AG09309 (cell line): ENCODE measurements at regions not wholly inside any gene's neighbourhood (a gene's known extent, or its start where the extent isn't known, plus 50 kb on each side); places are given as distances from the start of the nearest gene placed in this dataset.
A peak's percentile ranks its signal among the peaks of the same experiment; 100 is the strongest.

ENCODE experiments used
- DNase-seq: peaks from one replicate; pipeline ENCODE4 v3.0.0-alpha.2; 2010; ENCODE audit warnings: low read depth
- H3K4me3 ChIP-seq: 2 replicates; pipeline ENCODE4 v1.5.1; 2011; ENCODE audit warnings: mild to moderate bottlenecking, low read depth, low read length, moderate library complexity; ENCODE audit not compliant: control insufficient read depth
- TF ChIP-seq, protein P1 (sequence below): IDR thresholded peaks from 2 replicates; pipeline ENCODE4 v1.5.1; 2011; ENCODE audit warnings: mild to moderate bottlenecking, low read depth, low read length, inconsistent platforms; ENCODE audit not compliant: insufficient read depth, control insufficient read depth; ENCODE audit errors: missing control alignments

DNA sequence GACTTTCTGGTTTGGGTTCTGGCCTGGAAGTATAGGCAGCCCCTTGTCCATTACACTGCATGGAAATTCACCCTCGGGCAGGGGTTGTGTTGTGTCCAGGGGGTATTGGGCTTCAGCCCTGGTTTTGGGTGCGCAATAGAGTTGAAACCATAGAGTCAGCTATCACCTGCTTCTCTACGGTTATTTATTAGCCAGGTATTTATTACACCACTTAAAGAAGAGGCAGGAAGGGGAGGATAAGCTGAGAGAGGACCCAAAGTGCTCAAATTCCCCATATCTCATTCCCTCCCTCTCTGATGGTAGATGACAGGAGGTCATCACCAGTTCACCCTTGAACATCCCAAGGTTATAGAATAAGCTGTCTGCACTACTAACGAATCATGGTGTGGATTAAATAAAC lies 133.4 kb downstream of the HRH4 start:
- TF ChIP-seq, protein P1, sequence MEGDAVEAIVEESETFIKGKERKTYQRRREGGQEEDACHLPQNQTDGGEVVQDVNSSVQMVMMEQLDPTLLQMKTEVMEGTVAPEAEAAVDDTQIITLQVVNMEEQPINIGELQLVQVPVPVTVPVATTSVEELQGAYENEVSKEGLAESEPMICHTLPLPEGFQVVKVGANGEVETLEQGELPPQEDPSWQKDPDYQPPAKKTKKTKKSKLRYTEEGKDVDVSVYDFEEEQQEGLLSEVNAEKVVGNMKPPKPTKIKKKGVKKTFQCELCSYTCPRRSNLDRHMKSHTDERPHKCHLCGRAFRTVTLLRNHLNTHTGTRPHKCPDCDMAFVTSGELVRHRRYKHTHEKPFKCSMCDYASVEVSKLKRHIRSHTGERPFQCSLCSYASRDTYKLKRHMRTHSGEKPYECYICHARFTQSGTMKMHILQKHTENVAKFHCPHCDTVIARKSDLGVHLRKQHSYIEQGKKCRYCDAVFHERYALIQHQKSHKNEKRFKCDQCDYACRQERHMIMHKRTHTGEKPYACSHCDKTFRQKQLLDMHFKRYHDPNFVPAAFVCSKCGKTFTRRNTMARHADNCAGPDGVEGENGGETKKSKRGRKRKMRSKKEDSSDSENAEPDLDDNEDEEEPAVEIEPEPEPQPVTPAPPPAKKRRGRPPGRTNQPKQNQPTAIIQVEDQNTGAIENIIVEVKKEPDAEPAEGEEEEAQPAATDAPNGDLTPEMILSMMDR: no peak
- no peak overlapping the region for H3K4me3 ChIP-seq
- no peak for DNase-seq

DNA sequence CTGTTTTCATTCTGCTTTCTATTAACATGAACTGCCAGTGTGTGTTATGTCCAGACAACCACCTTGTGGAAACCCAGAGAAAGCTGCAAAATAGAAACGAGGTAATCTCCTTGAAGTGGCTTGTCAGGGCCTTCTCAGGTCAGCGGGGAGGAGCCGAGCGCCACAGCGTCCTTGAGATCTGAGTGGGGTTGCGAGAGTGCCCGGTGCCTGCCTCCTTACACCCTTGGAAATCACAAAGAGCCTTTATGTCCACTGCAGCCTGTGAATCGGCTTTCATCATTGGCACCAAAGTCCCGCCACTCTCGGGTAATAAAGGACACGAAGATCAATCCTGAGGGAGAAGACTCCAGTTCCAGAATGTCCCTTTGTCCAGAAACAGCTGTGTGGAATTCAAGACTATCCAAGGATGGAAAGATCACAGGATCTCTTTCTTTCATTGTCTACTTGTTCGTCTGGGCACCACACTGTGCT lies 135.2 kb downstream of the HRH4 start:
- TF ChIP-seq, protein P1: no peak
- DNase-seq: no peak
- no peak overlapping the region for H3K4me3 ChIP-seq

DNA sequence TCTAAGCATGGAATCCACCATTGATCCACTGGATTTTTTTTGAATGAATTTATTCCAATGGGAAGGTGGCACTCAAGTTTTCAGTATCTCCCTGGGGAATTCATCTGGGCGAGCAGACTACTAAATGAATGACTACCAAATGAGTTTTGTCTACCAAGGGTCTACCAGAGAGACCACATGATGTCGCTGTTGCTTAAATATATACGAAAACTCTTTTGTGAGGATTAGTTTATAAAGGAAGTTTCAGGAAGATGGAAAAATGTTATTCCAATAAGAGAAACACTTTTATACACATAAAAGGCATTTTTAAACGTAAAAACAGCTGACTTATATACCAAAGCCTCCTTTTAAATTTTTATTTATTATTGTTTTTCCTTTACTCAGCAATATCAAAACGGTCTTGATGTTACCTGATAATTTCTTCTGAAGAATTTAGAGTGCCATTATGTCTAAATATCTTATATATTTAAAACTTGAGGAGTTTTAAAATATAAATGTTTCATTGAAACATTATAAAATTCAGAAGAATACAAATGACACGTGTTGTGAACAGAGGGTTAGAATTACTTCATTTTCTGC lies 139.7 kb downstream of the HRH4 start:
- DNase-seq: peak; percentile 21
- H3K4me3 ChIP-seq: no peak overlapping the region
- TF ChIP-seq, protein P1: peak; percentile 50

DNA sequence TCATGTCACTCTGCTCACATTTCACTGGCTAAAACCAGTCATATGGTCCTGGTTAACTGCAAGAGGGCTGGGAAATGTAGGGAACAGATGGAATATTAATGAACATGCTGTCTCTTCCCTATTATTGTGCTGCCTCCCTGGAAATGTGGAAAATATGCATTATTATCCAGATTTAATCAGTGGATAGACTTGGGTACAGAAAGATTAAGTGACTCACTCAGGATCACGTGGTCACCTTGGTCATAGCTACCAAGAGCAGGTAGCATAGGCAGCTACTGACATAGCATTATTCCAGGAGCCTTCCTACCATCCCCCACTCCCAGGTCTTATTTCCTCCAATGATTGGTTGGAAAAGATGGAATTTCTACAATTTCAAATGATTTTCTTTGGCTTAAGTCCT lies 141.1 kb downstream of the HRH4 start:
- TF ChIP-seq, protein P1: no peak
- H3K4me3 ChIP-seq: no peak overlapping the region
- no peak for DNase-seq

DNA sequence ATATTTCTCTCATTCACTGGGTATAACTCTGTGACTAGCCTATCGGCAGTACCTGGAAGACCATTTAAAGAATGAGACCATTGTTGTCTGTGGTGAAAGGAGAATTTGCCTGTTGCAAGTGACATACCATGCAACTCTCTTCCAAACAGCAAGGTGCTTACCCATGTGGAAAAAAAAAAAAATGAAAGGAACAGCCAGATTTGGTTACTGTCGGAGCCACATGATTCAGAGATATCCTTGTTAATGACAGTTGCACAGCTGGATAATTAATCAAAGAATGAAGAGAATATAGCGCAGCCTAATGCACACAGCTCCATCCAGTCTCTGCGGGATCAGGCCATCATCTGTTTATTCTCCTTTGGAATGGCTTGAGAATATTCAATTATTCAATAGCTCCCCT lies 141.8 kb downstream of the HRH4 start:
- DNase-seq: no peak
- no peak overlapping the region for H3K4me3 ChIP-seq
- TF ChIP-seq, protein P1: no peak

DNA sequence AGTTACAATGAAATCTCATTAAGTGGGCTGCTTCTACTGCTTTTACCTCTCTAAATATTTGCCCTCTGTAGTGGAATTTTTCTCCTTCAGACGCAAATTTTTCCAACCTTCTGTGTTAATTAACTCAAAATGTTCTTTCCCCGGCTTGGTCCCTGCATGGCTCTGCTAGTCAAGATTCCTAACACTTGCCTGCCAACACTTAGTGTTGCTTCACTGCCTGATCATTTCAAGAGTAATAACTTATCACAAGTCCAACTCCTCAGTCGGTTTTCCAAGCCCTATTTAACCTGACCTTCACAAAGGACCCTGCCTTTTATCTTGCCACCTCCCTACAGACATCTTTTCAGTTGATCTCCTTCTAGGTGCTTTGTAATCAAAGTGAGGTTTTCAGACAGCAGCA lies 142.7 kb downstream of the HRH4 start:
- H3K4me3 ChIP-seq: no peak overlapping the region
- TF ChIP-seq, protein P1: no peak
- DNase-seq: no peak
